ENCODE measurements at regions not wholly inside any gene's neighbourhood (a gene's known extent, or its start where the extent isn't known, plus 50 kb on each side); places are given as distances from the start of the nearest gene placed in this dataset.

GRCh38 chr6:89028774-89029173 lies 51.8 kb upstream of the PNRC1 start:
- no peak for DNase-seq

DNA sequence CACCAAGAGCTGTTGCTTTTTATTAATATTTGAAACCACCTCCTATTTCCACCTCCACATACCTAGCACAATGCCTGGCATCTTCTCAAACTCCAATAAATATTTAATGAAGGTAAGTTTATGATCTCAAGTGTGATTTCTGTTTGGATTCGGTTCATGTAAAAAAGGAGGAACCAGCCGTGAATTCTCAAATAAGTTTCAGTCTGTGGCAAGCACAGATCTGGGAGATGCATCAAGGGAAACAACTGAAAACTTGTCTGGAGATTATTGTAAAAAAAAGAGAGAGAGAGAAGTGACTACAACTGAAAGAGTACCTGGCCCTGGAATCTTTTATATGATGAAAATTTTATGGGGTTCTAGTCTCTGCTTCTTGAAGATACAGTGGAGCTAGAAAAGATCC lies 52.8 kb upstream of the PNRC1 start:
- DNase-seq: no peak

- DNase-seq: no peak
Measured at GRCh38 chr6:89026151-89026550, 54.4 kb upstream of the PNRC1 start.

- no peak for DNase-seq
Measured at GRCh38 chr6:89025633-89026032, 54.9 kb upstream of the PNRC1 start.

GRCh38 chr6:89024456-89024855 lies 56.1 kb upstream of the PNRC1 start:
- DNase-seq: no peak

DNA sequence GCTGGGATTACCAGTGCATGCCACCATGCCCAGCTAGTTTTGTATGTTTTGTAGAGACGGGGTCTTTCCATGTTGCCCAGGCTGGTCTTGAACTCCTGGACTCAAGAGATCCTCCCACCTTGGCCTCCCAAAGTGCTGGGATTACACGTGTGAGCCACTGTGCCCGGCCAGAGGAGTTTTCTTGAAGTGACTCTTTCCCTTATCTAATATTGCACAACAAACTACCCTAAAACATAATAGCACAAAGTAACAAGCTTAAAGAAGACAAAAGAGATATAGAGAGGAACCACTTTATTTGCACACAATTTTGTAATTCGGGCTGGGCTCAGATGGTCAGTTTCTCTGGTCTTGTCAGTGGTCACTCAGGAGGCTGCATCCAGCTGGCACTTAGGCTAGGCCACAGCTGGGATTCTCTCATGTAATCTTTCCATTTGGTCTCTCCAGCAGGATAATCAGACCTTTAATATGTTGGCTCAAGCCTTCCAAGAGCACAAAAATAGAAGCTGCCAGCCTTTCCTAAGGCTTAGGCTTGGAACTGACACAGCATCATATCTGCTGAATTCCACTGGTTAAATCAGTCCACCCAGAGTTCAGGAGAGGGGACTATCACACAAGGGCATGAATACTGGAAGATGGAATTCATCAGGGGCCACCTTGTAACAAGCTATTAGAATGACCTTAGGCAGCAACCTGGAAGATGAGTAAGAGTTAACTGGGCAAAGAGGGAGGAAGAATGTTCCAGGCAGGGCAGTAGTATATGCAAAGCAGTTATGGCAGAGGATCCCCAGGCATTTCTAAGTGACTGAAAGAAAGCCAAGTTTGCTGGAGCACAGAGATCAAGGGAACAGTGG lies 56.7 kb upstream of the PNRC1 start:
- DNase-seq: peak; percentile 33

DNA sequence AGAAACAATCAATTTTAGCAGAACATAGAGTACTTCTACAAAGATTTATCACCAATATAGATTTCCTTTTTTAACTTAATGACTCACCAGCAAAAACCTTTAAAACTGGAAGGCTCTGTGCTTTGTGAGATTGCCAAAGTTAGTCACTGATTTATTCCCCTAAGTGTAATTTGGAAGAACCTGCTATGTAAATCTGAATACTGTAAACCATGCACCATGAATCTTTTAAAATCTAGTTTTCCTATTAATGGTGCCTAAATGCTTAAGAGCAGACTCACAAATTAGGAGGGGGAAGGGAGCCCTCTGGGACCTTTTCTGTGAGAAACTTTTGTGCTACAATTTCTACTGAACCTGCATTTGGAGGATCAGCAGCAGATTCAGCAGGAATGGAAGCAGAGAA lies 57.8 kb upstream of the PNRC1 start:
- peak; percentile 43 for DNase-seq

GRCh38 chr6:89021629-89022028 lies 58.2 kb upstream of the RNGTT start:
- no peak for DNase-seq

GRCh38 chr6:89015971-89016370 lies 52.6 kb upstream of the RNGTT start:
- no peak for DNase-seq

GRCh38 chr6:89013438-89013837 lies 50.0 kb upstream of the RNGTT start:
- no peak for DNase-seq
